Lower leg skin (tissue), 3 donors: ENCODE measurements at regions not wholly inside any gene's neighbourhood (a gene's known extent, or its start where the extent isn't known, plus 50 kb on each side); places are given as distances from the start of the nearest gene placed in this dataset.

Experiments used
- POLR2A ChIP-seq, 2 donors: fragments of 450-650 bp; IDR thresholded peaks; one replicate each; pipeline ENCODE4 v1.6.1; 2016 to 2017; ENCODE audit warnings: antibody characterized with exemption in 2 of 2, mild to moderate bottlenecking in 1 of 2, moderate library complexity in 1 of 2
- TF ChIP-seq, protein P1 (sequence below), 3 donors: fragments of 450-650 bp; IDR thresholded peaks; one replicate each; pipeline ENCODE4 v1.5.1; 2016; ENCODE audit warnings: antibody characterized with exemption in 3 of 3, mild to moderate bottlenecking in 3 of 3, moderate library complexity in 2 of 3

DNA sequence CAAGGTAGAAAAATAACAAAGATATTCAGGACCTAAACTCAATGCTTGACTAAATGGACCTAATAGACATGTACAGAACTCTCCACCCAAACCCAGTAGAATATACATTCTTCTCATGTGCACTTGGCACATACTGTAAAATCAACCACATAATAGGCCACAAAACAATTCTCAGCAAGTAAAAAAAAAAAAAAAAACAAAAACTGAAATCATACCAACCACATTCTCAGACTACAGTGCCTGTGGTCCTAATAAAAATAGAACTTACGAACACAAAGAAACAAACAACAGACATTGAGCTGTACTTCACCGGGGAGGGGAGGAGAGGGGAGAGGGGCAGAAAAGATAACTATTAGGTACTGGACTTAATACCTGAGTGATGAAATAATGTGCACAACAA is 114.1 kb upstream of the CD180 start:
- TF ChIP-seq, protein P1, sequence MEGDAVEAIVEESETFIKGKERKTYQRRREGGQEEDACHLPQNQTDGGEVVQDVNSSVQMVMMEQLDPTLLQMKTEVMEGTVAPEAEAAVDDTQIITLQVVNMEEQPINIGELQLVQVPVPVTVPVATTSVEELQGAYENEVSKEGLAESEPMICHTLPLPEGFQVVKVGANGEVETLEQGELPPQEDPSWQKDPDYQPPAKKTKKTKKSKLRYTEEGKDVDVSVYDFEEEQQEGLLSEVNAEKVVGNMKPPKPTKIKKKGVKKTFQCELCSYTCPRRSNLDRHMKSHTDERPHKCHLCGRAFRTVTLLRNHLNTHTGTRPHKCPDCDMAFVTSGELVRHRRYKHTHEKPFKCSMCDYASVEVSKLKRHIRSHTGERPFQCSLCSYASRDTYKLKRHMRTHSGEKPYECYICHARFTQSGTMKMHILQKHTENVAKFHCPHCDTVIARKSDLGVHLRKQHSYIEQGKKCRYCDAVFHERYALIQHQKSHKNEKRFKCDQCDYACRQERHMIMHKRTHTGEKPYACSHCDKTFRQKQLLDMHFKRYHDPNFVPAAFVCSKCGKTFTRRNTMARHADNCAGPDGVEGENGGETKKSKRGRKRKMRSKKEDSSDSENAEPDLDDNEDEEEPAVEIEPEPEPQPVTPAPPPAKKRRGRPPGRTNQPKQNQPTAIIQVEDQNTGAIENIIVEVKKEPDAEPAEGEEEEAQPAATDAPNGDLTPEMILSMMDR (IDR thresholded peaks at IDR 0.05): no peak
- TF ChIP-seq POLR2A (IDR thresholded peaks at IDR 0.05): no peak
